Neural crest cell (in vitro differentiated cells): ENCODE measurements at regions not wholly inside any gene's neighbourhood (a gene's known extent, or its start where the extent isn't known, plus 50 kb on each side); places are given as distances from the start of the nearest gene placed in this dataset.

Source experiments
- DNase-seq: peaks from one replicate; pipeline ENCODE4 v3.0.0; 2021; ENCODE audit warnings: low read depth, mixed read lengths, low spot score
- H3K27ac Mint-ChIP-seq: one replicate; pipeline ENCODE4 v1.8.0; 2021; ENCODE audit warnings: mild to moderate bottlenecking, mixed read lengths; ENCODE audit not compliant: unreplicated experiment
- H3K27me3 Mint-ChIP-seq: 2 replicates; pipeline ENCODE4 v1.8.0; 2021; ENCODE audit warnings: low read depth, mild to moderate bottlenecking, mixed read lengths
- H3K36me3 Mint-ChIP-seq: 2 replicates; pipeline ENCODE4 v1.8.0; 2021; ENCODE audit warnings: low read depth, mild to moderate bottlenecking, mixed read lengths
- H3K4me1 Mint-ChIP-seq: 2 replicates; pipeline ENCODE4 v1.8.0; 2021; ENCODE audit warnings: mixed read lengths
- H3K4me3 Mint-ChIP-seq: one replicate; pipeline ENCODE4 v1.8.0; 2021; ENCODE audit warnings: mild to moderate bottlenecking, mixed read lengths
- H3K9me3 Mint-ChIP-seq: 2 replicates; pipeline ENCODE4 v1.8.0; 2021; ENCODE audit warnings: mixed read lengths
- CTCF ChIP-seq: fragments of 200-600 bp; sonication (generic); conservative IDR thresholded peaks from 2 replicates; pipeline ENCODE4 v1.5.0; 2021; ENCODE audit warnings: antibody characterized with exemption, mild to moderate bottlenecking

GRCh38 chr6:66930559-66931290, 1223.7 kb upstream of the EYS start:
- H3K27ac Mint-ChIP-seq: no peak overlapping the region
- DNase-seq: no peak
- no peak overlapping the region for H3K4me3 Mint-ChIP-seq
- H3K36me3 Mint-ChIP-seq: peaks cover 13% of the 10 kb centered on the region
- no peaks in the 10 kb centered on the region for H3K4me1 Mint-ChIP-seq
- peaks cover 12% of the 10 kb centered on the region for H3K9me3 Mint-ChIP-seq
- no peaks in the 10 kb centered on the region for H3K27me3 Mint-ChIP-seq
- TF ChIP-seq CTCF: no peak

GRCh38 chr6:66926060-66926459, 1219.0 kb upstream of the EYS start:
- DNase-seq: no peak
- TF ChIP-seq CTCF: no peak
- Mint-ChIP-seq H3K27me3 (no peaks in the 10 kb centered on the region), H3K9me3 (peaks cover 21% of the 10 kb centered on the region), H3K27ac (no peak overlapping the region), H3K4me1 (no peaks in the 10 kb centered on the region), H3K4me3 (no peak overlapping the region), H3K36me3 (peaks cover 18% of the 10 kb centered on the region)

- H3K4me1 Mint-ChIP-seq: no peaks in the 10 kb centered on the region
- no peaks in the 10 kb centered on the region for H3K27me3 Mint-ChIP-seq
- no peak for DNase-seq
- H3K36me3 Mint-ChIP-seq: no peaks in the 10 kb centered on the region
- no peaks in the 10 kb centered on the region for H3K9me3 Mint-ChIP-seq
- no peak overlapping the region for H3K4me3 Mint-ChIP-seq
- TF ChIP-seq CTCF: no peak
- no peak overlapping the region for H3K27ac Mint-ChIP-seq
Observed at GRCh38 chr6:66913657-66914056, 1206.6 kb upstream of the EYS start.

- Mint-ChIP-seq H3K27ac (no peak overlapping the region), H3K36me3 (peaks cover 5% of the 10 kb centered on the region), H3K4me3 (no peak overlapping the region), H3K9me3 (peaks cover 2% of the 10 kb centered on the region), H3K27me3 (no peaks in the 10 kb centered on the region), H3K4me1 (peaks cover 15% of the 10 kb centered on the region)
- TF ChIP-seq CTCF: no peak
- no peak for DNase-seq
Observed at GRCh38 chr6:66902457-66902856, 1195.4 kb upstream of the EYS start.

- Mint-ChIP-seq H3K36me3 (peaks cover 9% of the 10 kb centered on the region), H3K27ac (no peak overlapping the region), H3K4me1 (peaks cover 15% of the 10 kb centered on the region), H3K27me3 (no peaks in the 10 kb centered on the region), H3K9me3 (peaks cover 10% of the 10 kb centered on the region), H3K4me3 (no peak overlapping the region)
- no peak for DNase-seq
- TF ChIP-seq CTCF: no peak
Observed at GRCh38 chr6:66900133-66901083, 1193.4 kb upstream of the EYS start.
